Body of pancreas (tissue), 4 donors: ENCODE measurements at regions not wholly inside any gene's neighbourhood (a gene's known extent, or its start where the extent isn't known, plus 50 kb on each side); places are given as distances from the start of the nearest gene placed in this dataset.

Experiments used
- ATAC-seq: fragments of 150-250 bp; one replicate; pipeline ENCODE4 v1.9.1; 2016
- DNase-seq, 4 donors: peaks; one replicate each; pipeline ENCODE4 v3.0.0-alpha.2; 2019
- H3K27ac ChIP-seq, 4 donors: fragments of 200-600 bp; sonication (generic); 1 replicate in 3 of 4; 2 replicates in 1 of 4; pipeline versions ENCODE4 v1.5.1 to v1.6.1; 2016 to 2019; ENCODE audit warnings: mild to moderate bottlenecking in 1 of 4, mixed read lengths in 1 of 4, moderate library complexity in 1 of 4
- H3K27me3 ChIP-seq, 2 donors: fragments of 200-600 bp; sonication (generic); one replicate each; pipeline ENCODE4 v1.6.0; 2016; ENCODE audit warnings: mild to moderate bottlenecking in 1 of 2
- H3K36me3 ChIP-seq, 2 donors: fragments of 200-600 bp; sonication (generic); replicated peaks in 1 of 2; 2 replicates each; pipeline ENCODE4 v1.5.1; 2016; ENCODE audit warnings: low read depth in 2 of 2; ENCODE audit not compliant: insufficient read depth in 1 of 2
- H3K4me1 ChIP-seq: fragments of 200-600 bp; sonication (generic); one replicate; pipeline ENCODE4 v1.6.0; 2016
- H3K4me3 ChIP-seq, 2 donors: fragments of 200-600 bp; sonication (generic); 1 replicate in 1 of 2; 2 replicates in 1 of 2; pipeline ENCODE4 v1.5.1; 2016 to 2019
- H3K9me3 ChIP-seq, 3 donors: fragments of 200-600 bp; sonication (generic); 1 replicate in 2 of 3; 2 replicates in 1 of 3; pipeline ENCODE4 v1.5.1; 2016
- CTCF ChIP-seq, 7 experiments: fragments of 450-650 bp in 4 of 7; fragments of 200-600 bp in 3 of 7; sonication (generic) in 3 of 7; IDR thresholded peaks; one replicate each; pipeline ENCODE4 v1.5.1; 2016 to 2019; ENCODE audit warnings: antibody characterized with exemption in 7 of 7
- POLR2A ChIP-seq, 3 donors: fragments of 450-650 bp; IDR thresholded peaks; one replicate each; pipeline ENCODE4 v1.6.1; 2016; ENCODE audit warnings: antibody characterized with exemption in 3 of 3, mild to moderate bottlenecking in 2 of 3
- WGBS, 2 donors: methylation state at CpG; one replicate each; pipeline ENCODE4 v1.1.5; 2017; 5-methylcytosine and 5-hydroxymethylcytosine counted together
- intact Hi-C: fragments of 100-400 bp; cut with DNase I; formaldehyde crosslinking; loops from one replicate; pipeline ENCODE4 v1.15.1; 2023

GRCh38 chr4:44845993-44846392 is 119.6 kb upstream of the GNPDA2 start:
- 71 to 76% methylated on average over 4 of the region's 4 CpGs for WGBS, 2 donors
- no peaks in the 10 kb centered on the region for H3K9me3 ChIP-seq
- no peak overlapping the region for H3K27ac ChIP-seq
- no peaks in the 10 kb centered on the region for H3K27me3 ChIP-seq
- H3K36me3 ChIP-seq, result no peaks in the 10 kb centered on the region
- H3K4me3 ChIP-seq, result no peak overlapping the region
- DNase-seq (no peak), ATAC-seq (no peak)
- TF ChIP-seq CTCF (IDR thresholded peaks at IDR 0.05) (no peak), POLR2A (IDR thresholded peaks at IDR 0.05) (no peak)
- no peaks in the 10 kb centered on the region for H3K4me1 ChIP-seq
- intact Hi-C loops, result no loop called here

- Histone ChIP-seq H3K4me3 (no peak overlapping the region), H3K4me1 (no peaks in the 10 kb centered on the region), H3K36me3 (no peaks in the 10 kb centered on the region), H3K9me3 (no peaks in the 10 kb centered on the region), H3K27ac (no peak overlapping the region), H3K27me3 (no peaks in the 10 kb centered on the region)
- intact Hi-C loops, result no loop called here
- ATAC-seq (no peak), DNase-seq (no peak)
- TF ChIP-seq CTCF (IDR thresholded peaks at IDR 0.05) (no peak), POLR2A (IDR thresholded peaks at IDR 0.05) (no peak)
- WGBS, 2 donors, result 73 to 75% methylated on average over 1 of the region's 1 CpG
Observed at GRCh38 chr4:44845309-44845708, 119.0 kb upstream of the GNPDA2 start.

GRCh38 chr4:44842531-44842930 is 116.2 kb upstream of the GNPDA2 start:
- no peak for TF ChIP-seq POLR2A (IDR thresholded peaks at IDR 0.05)
- TF ChIP-seq CTCF (IDR thresholded peaks at IDR 0.05), result no peak
- WGBS, 2 donors, result 43 to 69% methylated on average over 4 of the region's 4 CpGs
- Histone ChIP-seq H3K4me3 (no peak overlapping the region), H3K4me1 (no peaks in the 10 kb centered on the region), H3K27me3 (no peaks in the 10 kb centered on the region), H3K9me3 (no peaks in the 10 kb centered on the region), H3K36me3 (no peaks in the 10 kb centered on the region), H3K27ac (no peak overlapping the region)
- no peak for ATAC-seq
- intact Hi-C loops, result no loop called here
- DNase-seq, result no peak

- intact Hi-C loops, result no loop called here
Observed at GRCh38 chr4:44817930-44818329, 91.6 kb upstream of the GNPDA2 start.

More at GRCh38 chr4:44817930-44818329, 91.6 kb upstream of the GNPDA2 start:
- no peak for ATAC-seq
- Histone ChIP-seq H3K9me3 (no peaks in the 10 kb centered on the region), H3K4me3 (no peak overlapping the region), H3K27ac (no peak overlapping the region), H3K27me3 (no peaks in the 10 kb centered on the region), H3K36me3 (no peaks in the 10 kb centered on the region), H3K4me1 (no peaks in the 10 kb centered on the region)
- WGBS, 2 donors, result 15 to 19% methylated on average over 2 of the region's 2 CpGs
- DNase-seq, result no peak
- TF ChIP-seq POLR2A (IDR thresholded peaks at IDR 0.05) (no peak), CTCF (IDR thresholded peaks at IDR 0.05) (no peak)
